GM19452 (cell line): ENCODE measurements at regions not wholly inside any gene's neighbourhood (a gene's known extent, or its start where the extent isn't known, plus 50 kb on each side); places are given as distances from the start of the nearest gene placed in this dataset.
"Not testable (repeated sequence)": the region's sequence is repeated elsewhere in the genome, so short reads cannot be mapped to it uniquely, and the experiment has no call there.

ENCODE experiments used
- ATAC-seq: cut with Tn5 transposase; IDR thresholded peaks from one replicate; pipeline ENCODE4 v1.9.1; 2021; ENCODE audit not compliant: unreplicated experiment

GRCh38 chr2:167602122-167602521 is 645.3 kb downstream of the STK39 start:
- ATAC-seq, result no peak

DNA sequence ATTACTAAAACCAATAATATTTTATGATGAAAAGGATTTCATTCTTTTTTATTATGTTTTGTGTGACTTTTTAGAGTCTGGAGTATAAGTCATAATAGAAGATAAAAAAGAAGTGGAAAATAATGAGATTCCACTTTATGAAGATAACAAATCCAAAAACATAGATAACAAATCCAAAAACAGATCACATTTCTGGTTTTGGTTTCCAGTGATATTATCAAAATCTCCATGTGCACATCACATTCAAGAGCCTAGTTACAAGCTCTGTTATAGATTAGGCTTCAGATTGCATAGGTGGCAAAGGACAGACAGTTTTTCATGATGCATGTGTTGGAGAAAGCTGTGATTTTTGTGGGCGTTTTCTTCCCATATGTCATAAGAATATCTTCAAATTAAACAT is 648.2 kb downstream of the STK39 start:
- ATAC-seq, result no peak

GRCh38 chr2:167595839-167596471 is 651.4 kb downstream of the STK39 start:
- ATAC-seq, result peak; percentile 81

DNA sequence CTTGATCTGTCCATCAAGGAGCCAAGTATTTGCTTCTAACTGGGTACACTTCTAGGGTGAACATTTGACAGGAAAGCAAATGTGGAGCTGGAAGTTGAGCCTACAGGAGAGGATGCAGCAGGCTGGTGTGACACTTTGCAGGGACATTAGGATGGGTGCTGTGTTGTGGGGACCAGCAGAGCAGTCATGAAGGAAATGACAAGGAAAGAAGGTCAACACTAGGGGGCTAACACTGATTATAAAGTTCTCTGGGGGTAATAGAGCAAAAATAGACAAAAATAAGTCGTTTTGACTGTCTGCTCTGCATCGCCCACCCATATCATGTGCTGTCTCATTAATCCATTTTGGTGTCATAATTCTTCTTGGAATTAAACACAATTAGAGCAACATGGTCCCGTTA is 652.4 kb downstream of the STK39 start:
- no peak for ATAC-seq

GRCh38 chr2:167592441-167592840 is 655.0 kb downstream of the STK39 start:
- no peak for ATAC-seq

DNA sequence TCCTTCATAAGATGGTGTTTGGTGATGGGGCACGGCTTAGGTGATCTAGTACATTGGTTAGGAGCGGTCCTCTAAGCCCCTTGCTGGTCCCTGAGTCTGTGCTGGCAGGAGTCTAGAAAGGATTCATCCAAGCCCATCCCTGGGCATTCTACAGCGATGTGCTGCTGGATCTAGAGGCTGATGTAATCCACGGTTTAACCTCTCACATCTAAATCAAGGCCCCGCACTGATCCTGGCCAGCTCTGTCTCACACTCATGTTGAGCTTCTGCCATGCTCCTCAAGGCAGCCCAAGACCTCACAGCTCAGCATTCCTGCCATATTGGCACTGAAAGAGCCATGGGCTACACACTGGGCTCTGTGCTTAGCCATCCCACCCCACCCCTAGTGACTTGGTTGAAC is 664.8 kb downstream of the STK39 start:
- ATAC-seq, result no peak

DNA sequence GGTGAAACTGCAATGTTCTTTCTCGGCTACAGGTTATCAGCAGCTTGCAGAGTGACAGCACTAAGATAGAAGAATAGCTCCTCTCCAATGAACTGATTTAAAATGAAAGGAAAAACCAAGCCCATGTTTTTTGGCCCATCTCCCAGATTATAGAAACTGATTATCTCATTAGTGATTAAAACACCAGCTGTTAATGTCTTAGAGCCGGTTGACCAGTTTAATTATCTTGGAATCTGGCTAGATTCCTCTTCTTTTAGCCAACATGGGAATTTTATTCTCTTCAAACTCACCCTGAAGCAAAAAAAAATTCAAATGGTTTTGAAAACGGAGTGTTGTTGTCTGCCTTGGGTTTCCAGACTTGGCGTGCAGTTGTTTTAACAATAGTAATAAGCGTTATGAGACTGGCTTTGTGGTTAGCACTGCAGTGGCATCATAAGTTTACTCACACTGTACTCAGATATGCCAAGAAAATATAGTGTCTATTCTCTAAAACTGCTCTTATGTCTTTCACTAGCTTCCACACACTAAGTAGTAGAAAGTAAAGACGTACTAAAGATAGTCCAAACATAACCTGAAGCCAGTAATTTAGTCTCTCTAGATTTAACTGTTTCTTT is 665.3 kb downstream of the STK39 start:
- ATAC-seq, result no peak

GRCh38 chr2:167579826-167580225 is 667.6 kb downstream of the STK39 start:
- ATAC-seq, result no peak

DNA sequence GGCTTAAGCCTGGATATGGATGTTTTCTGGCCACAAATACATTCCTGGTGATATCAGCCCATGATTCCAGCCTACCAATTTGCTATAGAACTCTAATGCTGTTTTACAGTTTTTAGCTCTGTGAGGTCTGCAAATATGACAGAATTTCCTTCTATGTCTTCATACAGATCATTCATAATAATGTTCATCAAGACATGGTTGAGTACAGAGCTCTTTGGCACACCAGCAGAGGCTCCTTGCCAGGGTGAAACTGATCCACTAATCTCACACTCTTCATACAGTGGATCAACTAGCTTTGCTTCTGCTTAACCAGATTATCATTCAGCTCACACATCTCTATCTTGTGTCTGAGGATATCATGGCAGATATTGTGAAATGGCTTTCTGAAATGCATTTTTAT is 672.1 kb downstream of the STK39 start:
- no peak for ATAC-seq

- ATAC-seq, result no peak
Observed at GRCh38 chr2:167572883-167573619, 674.3 kb downstream of the STK39 start.

DNA sequence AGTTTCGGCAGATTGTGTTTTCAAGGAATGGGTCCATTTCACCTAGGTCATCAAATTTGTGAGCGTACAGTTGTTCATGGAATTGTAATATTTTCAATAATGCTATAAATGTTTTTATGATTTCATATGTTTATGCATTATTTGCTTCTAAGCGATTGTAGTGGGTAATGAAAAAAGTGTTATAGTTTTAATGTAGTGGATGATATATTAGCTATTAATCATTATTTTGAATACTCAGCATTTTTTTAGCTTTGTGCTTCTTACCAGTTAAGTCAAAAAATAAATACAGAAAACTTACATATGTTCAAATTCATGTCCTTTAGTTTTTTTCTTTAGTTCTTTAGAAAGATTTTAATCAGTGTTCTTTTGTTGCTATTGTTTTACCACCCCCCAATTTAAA is 677.0 kb downstream of the STK39 start:
- ATAC-seq, result no peak

DNA sequence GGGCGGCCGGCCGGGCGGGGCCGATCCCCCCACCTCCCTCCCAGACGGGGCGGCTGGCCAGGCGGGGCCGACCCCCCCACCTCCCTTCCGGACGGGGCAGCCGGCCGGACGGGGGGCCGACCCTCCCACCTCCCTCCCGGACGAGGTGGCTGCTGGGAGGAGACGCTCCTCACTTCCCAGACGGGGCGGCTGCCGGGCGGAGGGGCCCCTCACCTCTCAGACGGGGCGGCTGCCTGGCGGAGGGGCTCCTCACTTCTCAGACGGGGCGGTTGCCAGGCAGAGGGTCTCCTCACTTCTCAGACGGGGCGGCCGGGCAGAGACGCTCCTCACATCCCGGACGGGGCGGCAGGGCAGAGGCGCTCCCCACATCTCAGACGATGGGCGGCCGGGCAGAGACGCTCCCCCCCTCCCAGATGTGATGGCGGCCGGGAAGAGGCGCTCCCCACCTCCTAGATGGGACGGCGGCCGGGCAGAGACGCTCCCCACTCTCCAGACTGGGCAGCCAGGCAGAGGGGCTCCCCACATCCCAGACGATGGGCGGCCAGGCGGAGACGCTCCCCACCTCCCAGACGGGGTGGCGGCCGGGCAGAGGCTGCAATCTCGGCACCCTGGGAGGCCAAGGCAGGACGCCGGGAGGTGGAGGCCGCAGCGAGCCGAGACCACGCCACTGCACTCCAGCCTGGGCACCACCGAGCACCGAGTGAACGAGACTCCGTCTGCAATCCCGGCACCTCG is 675.8 kb downstream of the XIRP2 start:
- ATAC-seq, result not testable (repeated sequence)

GRCh38 chr2:167558272-167558991 is 670.2 kb downstream of the XIRP2 start:
- not testable (repeated sequence) for ATAC-seq

GRCh38 chr2:167555098-167555720 is 666.9 kb downstream of the XIRP2 start:
- no peak for ATAC-seq

GRCh38 chr2:167553635-167554034 is 665.4 kb downstream of the XIRP2 start:
- no peak for ATAC-seq

DNA sequence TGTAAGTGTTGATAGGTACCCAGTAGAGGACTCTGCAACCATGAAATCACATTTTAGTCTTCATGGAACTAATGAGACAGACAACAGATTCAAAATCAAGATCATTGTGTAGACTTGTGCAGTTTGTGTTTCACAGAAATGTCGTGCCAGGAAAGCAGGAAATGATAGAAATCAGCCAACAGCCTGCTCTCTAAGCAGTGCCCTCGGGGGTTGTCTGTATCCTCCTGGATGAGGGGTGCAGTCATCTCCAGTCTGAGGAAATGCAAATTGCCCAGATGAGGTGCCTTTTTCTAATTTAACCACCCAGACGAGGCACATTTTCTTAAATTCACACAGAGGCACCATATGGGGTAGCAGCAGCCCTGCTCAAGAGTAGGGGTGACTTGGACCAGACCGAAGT is 663.1 kb downstream of the XIRP2 start:
- ATAC-seq, result no peak

- ATAC-seq, result no peak
Observed at GRCh38 chr2:167550448-167550847, 662.2 kb downstream of the XIRP2 start.

DNA sequence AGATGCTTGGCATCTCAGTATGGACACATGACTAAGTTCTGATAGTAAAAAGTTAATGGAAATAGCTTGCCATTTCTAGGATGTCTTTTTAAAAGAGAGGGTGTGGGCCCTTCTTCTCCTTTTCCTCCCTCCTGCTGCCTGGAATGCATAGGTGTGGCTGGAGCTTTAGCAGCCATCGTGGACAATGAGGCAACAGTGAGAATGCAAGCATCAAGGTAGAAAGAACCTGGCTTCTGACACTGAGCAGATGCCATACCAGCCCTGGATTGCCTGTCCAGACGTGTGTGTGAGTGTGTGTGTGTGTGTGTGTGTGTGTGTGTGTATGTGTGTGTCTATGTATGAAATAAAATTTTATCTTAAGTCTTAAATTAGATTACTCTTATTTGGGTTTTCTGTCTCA is 660.1 kb downstream of the XIRP2 start:
- no peak for ATAC-seq

DNA sequence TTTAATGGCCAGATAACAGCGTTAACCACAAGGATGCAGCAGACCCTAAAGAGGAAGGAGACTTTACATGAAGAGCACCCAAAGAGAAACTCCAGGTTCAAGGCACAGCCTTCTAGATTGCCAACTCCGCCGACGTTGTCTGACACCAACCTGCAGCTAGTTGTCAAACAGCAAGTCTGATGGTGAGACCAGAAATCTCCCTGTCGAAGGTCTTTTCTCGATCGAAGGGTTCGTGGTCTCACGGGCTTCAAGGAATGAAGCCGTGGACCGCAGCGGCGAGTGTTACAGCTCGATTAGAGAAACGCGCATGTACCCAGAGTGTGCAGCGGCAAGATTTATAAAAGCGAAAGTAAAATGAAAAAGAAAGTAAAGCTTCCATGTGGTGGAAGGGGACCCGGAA is 656.3 kb downstream of the XIRP2 start:
- no peak for ATAC-seq

GRCh38 chr2:167543721-167544120 is 655.4 kb downstream of the XIRP2 start:
- no peak for ATAC-seq

DNA sequence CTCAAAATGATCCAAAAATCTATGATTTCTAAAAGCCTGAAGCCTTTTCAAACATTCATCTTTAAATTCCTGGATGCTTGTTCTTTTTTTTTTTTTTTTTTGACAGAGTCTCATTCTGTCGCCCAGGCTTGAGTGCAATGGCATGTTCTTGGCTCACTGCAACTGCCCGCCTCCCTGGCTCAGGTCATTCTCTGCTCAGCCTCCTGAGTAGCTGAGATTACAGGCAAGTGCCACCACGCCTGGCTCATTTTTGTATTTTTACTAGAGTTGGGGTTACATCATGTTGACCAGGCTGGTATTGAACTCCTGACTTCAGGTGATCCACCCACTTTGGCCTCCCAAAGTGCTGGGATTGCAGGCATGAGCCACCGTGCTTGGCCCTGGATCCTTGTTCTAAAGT is 649.5 kb downstream of the XIRP2 start:
- no peak for ATAC-seq
